GM18505 (cell line): ENCODE measurements at regions not wholly inside any gene's neighbourhood (a gene's known extent, or its start where the extent isn't known, plus 50 kb on each side); places are given as distances from the start of the nearest gene placed in this dataset.
"Not testable (repeated sequence)": the region's sequence is repeated elsewhere in the genome, so short reads cannot be mapped to it uniquely, and the experiment has no call there.

ENCODE experiments used
- ATAC-seq: cut with Tn5 transposase; IDR thresholded peaks from one replicate; pipeline ENCODE4 v1.9.1; 2021; ENCODE audit not compliant: unreplicated experiment
- POLR2A ChIP-seq: IDR thresholded peaks from 4 replicates; pipeline ENCODE4 v1.6.1; 2011; ENCODE audit warnings: borderline replicate concordance; ENCODE audit not compliant: insufficient read depth, insufficient read length; ENCODE audit errors: extremely low read depth

- no peak for TF ChIP-seq POLR2A
- ATAC-seq = no peak
Observed at GRCh38 chr13:31385540-31385939, 185.8 kb downstream of the B3GLCT start.

GRCh38 chr13:31394506-31394905 is 194.7 kb downstream of the B3GLCT start:
- no peak for ATAC-seq
- no peak for TF ChIP-seq POLR2A

- no peak for TF ChIP-seq POLR2A
- no peak for ATAC-seq
Observed at GRCh38 chr13:31395090-31395489, 195.3 kb downstream of the B3GLCT start.

GRCh38 chr13:31399690-31400089 is 199.9 kb downstream of the B3GLCT start:
- no peak for TF ChIP-seq POLR2A
- ATAC-seq = no peak

GRCh38 chr13:31403711-31404110 is 203.9 kb downstream of the B3GLCT start:
- ATAC-seq = not testable (repeated sequence)

GRCh38 chr13:31408927-31409326 is 209.2 kb downstream of the B3GLCT start:
- no peak for TF ChIP-seq POLR2A
- ATAC-seq = no peak

- no peak for ATAC-seq
- TF ChIP-seq POLR2A = no peak
Observed at GRCh38 chr13:31409678-31410356, 210.0 kb downstream of the B3GLCT start.

GRCh38 chr13:31413516-31413915 is 213.7 kb downstream of the B3GLCT start:
- TF ChIP-seq POLR2A = no peak
- ATAC-seq = no peak

- ATAC-seq = no peak
- no peak for TF ChIP-seq POLR2A
Observed at GRCh38 chr13:31416066-31416465, 216.3 kb downstream of the B3GLCT start.

GRCh38 chr13:31418186-31418585 is 218.4 kb downstream of the B3GLCT start:
- TF ChIP-seq POLR2A = no peak

GRCh38 chr13:31421756-31422155 is 222.0 kb downstream of the B3GLCT start:
- ATAC-seq = no peak
- no peak for TF ChIP-seq POLR2A

More at GRCh38 chr13:31418186-31418585, 218.4 kb downstream of the B3GLCT start:
- no peak for ATAC-seq

GRCh38 chr13:31424130-31424729 is 224.5 kb downstream of the B3GLCT start:
- ATAC-seq = peak; percentile 93
- TF ChIP-seq POLR2A = no peak

GRCh38 chr13:31426395-31426794 is 226.6 kb downstream of the B3GLCT start:
- no peak for ATAC-seq
- TF ChIP-seq POLR2A = no peak

- ATAC-seq = no peak
- no peak for TF ChIP-seq POLR2A
Observed at GRCh38 chr13:31427151-31428100, 227.7 kb downstream of the B3GLCT start.

GRCh38 chr13:31431722-31432137 is 232.0 kb downstream of the B3GLCT start:
- ATAC-seq = no peak
- no peak for TF ChIP-seq POLR2A
